Keratinocyte (primary cell): ENCODE measurements at regions not wholly inside any gene's neighbourhood (a gene's known extent, or its start where the extent isn't known, plus 50 kb on each side); places are given as distances from the start of the nearest gene placed in this dataset.

ENCODE experiments used
- DNase-seq: peaks from one replicate; pipeline ENCODE4 v3.0.0-alpha.2; 2011; ENCODE audit warnings: low read depth, missing footprints, low spot score
- FAIRE-seq: peaks from 2 replicates; lab custom pipeline; 2011; peaks lifted over from hg19 to GRCh38; lab: Jason Lieb, UNC
- H2AFZ ChIP-seq: 2 replicates; pipeline ENCODE4 v1.6.0; 2012; ENCODE audit warnings: low read length, control low read depth, inconsistent platforms; ENCODE audit not compliant: control insufficient read depth
- H3K27ac ChIP-seq: 2 replicates; pipeline ENCODE4 v1.5.1; 2011; ENCODE audit warnings: low read length; ENCODE audit not compliant: control insufficient read depth, insufficient read depth
- H3K27me3 ChIP-seq: 3 replicates; pipeline ENCODE4 v1.6.0; 2011; ENCODE audit warnings: low read length; ENCODE audit not compliant: control insufficient read depth, insufficient read depth; ENCODE audit errors: extremely low read depth
- H3K36me3 ChIP-seq, 2 experiments: 2 replicates in 1 of 2; 3 replicates in 1 of 2; pipeline ENCODE4 v1.5.1; 2011; ENCODE audit warnings: low read length in 2 of 2, mild to moderate bottlenecking in 1 of 2; ENCODE audit not compliant: control insufficient read depth in 2 of 2, insufficient read depth in 2 of 2; ENCODE audit errors: extremely low read depth in 1 of 2
- H3K4me1 ChIP-seq: 3 replicates; pipeline ENCODE4 v1.5.1; 2011; ENCODE audit warnings: low read length; ENCODE audit not compliant: control insufficient read depth, insufficient read depth; ENCODE audit errors: extremely low read depth
- H3K4me2 ChIP-seq: 3 replicates; pipeline ENCODE4 v1.6.0; 2011; ENCODE audit warnings: low read depth, low read length; ENCODE audit not compliant: control insufficient read depth, insufficient read depth; ENCODE audit errors: extremely low read depth
- H3K4me3 ChIP-seq, 3 experiments: fragments of 200-600 bp in 1 of 3; sonication (generic) in 1 of 3; 2 replicates in 2 of 3; 3 replicates in 1 of 3; pipeline ENCODE4 v1.5.1; 2011 to 2016; ENCODE audit warnings: low read length in 3 of 3, mild to moderate bottlenecking in 3 of 3, control low read depth in 2 of 3, inconsistent platforms in 1 of 3, low read depth in 1 of 3, mixed read lengths in 1 of 3, mixed run types in 1 of 3, moderate library complexity in 1 of 3; ENCODE audit not compliant: control insufficient read depth in 2 of 3, insufficient read depth in 2 of 3; ENCODE audit errors: extremely low read depth in 1 of 3
- H3K79me2 ChIP-seq: 2 replicates; pipeline ENCODE4 v1.6.0; 2012; ENCODE audit warnings: low read length; ENCODE audit not compliant: control insufficient read depth, insufficient read depth
- H3K9ac ChIP-seq: 3 replicates; pipeline ENCODE4 v1.6.0; 2011; ENCODE audit warnings: low read length; ENCODE audit not compliant: control insufficient read depth, insufficient read depth; ENCODE audit errors: extremely low read depth
- H3K9me1 ChIP-seq: 3 replicates; pipeline ENCODE4 v1.6.0; 2011; ENCODE audit warnings: low read length; ENCODE audit not compliant: control insufficient read depth, insufficient read depth; ENCODE audit errors: extremely low read depth
- H3K9me3 ChIP-seq: 2 replicates; pipeline ENCODE4 v1.5.1; 2012; ENCODE audit warnings: low read depth, low read length; ENCODE audit not compliant: control insufficient read depth
- H4K20me1 ChIP-seq: 3 replicates; pipeline ENCODE4 v1.6.0; 2011; ENCODE audit warnings: low read length; ENCODE audit not compliant: control insufficient read depth, insufficient read depth; ENCODE audit errors: extremely low read depth
- EZH2 ChIP-seq: IDR thresholded peaks from one replicate; pipeline ENCODE4 v1.6.1; 2012; ENCODE audit warnings: inconsistent platforms, mild to moderate bottlenecking, low read length, moderate library complexity
- dilution Hi-C: fragments of 300-500 bp; cut with MboI; formaldehyde crosslinking; loops from one replicate; pipeline ENCODE4 v1.7.0; 2020; ENCODE audit warnings: low sequenced_read_pairs; ENCODE audit not compliant: extremely low pct_ligation_motif_present
- TF ChIP-seq, protein P1 (sequence below), 3 experiments: IDR thresholded peaks in 1 of 3; conservative IDR thresholded peaks in 1 of 3; optimal IDR thresholded peaks in 1 of 3; 2 replicates in 2 of 3; 3 replicates in 1 of 3; pipeline versions ENCODE3 to v1.5.1; 2011; ENCODE audit warnings: low read length in 3 of 3, mild to moderate bottlenecking in 3 of 3, moderate library complexity in 2 of 3, control low read depth in 1 of 3, inconsistent platforms in 1 of 3; ENCODE audit not compliant: insufficient read depth in 2 of 3; ENCODE audit errors: extremely low read depth in 1 of 3

DNA sequence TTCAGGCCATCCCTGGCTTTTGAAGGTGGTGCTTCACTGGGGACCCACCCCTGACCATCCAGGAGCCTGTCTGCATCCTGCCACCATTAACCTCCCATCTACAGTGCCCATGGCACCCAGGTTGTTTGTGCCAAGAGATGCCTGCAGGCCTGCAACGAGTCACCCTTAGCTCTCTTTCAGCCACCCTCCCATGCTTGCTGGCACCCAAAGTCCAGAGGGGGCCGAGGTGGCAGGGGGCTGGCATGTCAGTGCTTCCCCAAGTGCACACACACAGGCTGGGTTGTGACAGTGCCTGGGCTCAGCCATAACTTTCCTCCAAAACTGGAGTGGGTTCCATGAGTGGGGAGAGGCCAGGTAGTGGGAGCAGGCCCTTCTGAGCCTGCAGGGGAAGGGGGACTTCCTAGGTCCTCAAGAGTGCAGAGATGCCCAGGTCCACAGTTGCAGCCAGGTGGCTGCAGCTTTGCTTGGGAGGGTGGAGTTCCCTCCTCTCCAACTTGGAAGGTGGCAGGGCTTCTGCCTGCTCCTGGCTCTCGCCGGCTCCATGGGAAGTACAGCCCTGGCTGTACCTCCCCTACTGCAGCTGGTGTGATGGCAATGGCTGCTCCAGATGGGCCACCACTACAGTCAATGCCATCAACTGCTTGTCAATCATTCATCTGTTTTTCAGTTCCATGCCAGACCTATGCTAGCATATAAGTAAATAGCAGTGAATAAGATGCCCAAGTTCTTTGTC is 235.9 kb upstream of the GIMD1 start:
- H3K9ac ChIP-seq, result no peak overlapping the region
- H3K4me1 ChIP-seq, result no peaks in the 10 kb centered on the region
- TF ChIP-seq, protein P1, sequence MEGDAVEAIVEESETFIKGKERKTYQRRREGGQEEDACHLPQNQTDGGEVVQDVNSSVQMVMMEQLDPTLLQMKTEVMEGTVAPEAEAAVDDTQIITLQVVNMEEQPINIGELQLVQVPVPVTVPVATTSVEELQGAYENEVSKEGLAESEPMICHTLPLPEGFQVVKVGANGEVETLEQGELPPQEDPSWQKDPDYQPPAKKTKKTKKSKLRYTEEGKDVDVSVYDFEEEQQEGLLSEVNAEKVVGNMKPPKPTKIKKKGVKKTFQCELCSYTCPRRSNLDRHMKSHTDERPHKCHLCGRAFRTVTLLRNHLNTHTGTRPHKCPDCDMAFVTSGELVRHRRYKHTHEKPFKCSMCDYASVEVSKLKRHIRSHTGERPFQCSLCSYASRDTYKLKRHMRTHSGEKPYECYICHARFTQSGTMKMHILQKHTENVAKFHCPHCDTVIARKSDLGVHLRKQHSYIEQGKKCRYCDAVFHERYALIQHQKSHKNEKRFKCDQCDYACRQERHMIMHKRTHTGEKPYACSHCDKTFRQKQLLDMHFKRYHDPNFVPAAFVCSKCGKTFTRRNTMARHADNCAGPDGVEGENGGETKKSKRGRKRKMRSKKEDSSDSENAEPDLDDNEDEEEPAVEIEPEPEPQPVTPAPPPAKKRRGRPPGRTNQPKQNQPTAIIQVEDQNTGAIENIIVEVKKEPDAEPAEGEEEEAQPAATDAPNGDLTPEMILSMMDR (optimal IDR thresholded peaks at IDR 0.05 in 1 of 3, IDR thresholded peaks at IDR 0.05 in 1 of 3, conservative IDR thresholded peaks at IDR 0.05 in 1 of 3; ENCODE audit: extremely low read depth in 1 of 3, insufficient read depth in 2 of 3, low read length in 3 of 3), result no peak
- no peak for TF ChIP-seq EZH2
- H3K79me2 ChIP-seq, result no peaks in the 10 kb centered on the region
- no peak overlapping the region for H3K27ac ChIP-seq
- H3K4me3 ChIP-seq, result no peak overlapping the region
- no peaks in the 10 kb centered on the region for H3K9me1 ChIP-seq
- no peak overlapping the region for H2AFZ ChIP-seq
- H3K4me2 ChIP-seq, result no peak overlapping the region
- no peaks in the 10 kb centered on the region for H3K9me3 ChIP-seq
- no peak for DNase-seq
- no peaks in the 10 kb centered on the region for H3K36me3 ChIP-seq
- dilution Hi-C loops, result no loop called here
- FAIRE-seq, result no peak
- no peaks in the 10 kb centered on the region for H4K20me1 ChIP-seq
- H3K27me3 ChIP-seq, result no peaks in the 10 kb centered on the region

DNA sequence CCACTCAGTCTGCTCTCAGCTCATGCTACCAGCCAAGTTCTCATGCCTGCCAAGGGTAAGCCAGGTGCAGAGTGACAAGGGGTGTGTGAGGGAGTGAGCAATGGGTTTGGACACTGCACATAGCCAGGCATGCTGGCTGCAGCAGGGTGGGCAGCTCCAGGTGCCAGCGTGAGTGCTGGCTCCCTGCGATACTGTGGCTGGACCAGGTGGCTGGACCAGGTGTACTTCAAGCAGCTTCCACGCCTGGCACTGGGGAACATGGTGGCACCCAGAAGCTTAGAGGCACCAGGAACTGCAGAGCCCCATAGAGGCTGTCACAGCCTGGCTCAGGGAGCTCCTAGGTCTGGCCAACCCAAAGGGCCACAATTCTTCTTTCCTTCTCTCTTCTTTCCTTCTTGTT is 234.9 kb upstream of the GIMD1 start:
- Histone ChIP-seq H2AFZ (no peak overlapping the region), H3K4me3 (no peak overlapping the region), H3K79me2 (no peaks in the 10 kb centered on the region), H3K9ac (no peak overlapping the region), H3K4me1 (no peaks in the 10 kb centered on the region), H4K20me1 (no peaks in the 10 kb centered on the region), H3K27ac (no peak overlapping the region), H3K9me3 (no peaks in the 10 kb centered on the region), H3K4me2 (no peak overlapping the region), H3K36me3 (no peaks in the 10 kb centered on the region), H3K27me3 (no peaks in the 10 kb centered on the region), H3K9me1 (no peaks in the 10 kb centered on the region)
- no peak for DNase-seq
- dilution Hi-C loops, result no loop called here
- FAIRE-seq, result no peak
- TF ChIP-seq, protein P1 (optimal IDR thresholded peaks at IDR 0.05 in 1 of 3, IDR thresholded peaks at IDR 0.05 in 1 of 3, conservative IDR thresholded peaks at IDR 0.05 in 1 of 3; ENCODE audit: extremely low read depth in 1 of 3, insufficient read depth in 2 of 3, low read length in 3 of 3), result no peak
- no peak for TF ChIP-seq EZH2
